HL-60/S4 treated with phorbol 12-myristate 13-acetate at 8.2 ng/mL for 4 days and 3 days (cell line): ENCODE measurements at regions not wholly inside any gene's neighbourhood (a gene's known extent, or its start where the extent isn't known, plus 50 kb on each side); places are given as distances from the start of the nearest gene placed in this dataset.

Experiments used
- in situ Hi-C: fragments of 300-500 bp; cut with MboI; formaldehyde crosslinking; loops from 2 replicates; pipeline ENCODE4 v1.15.0; 2022; ENCODE audit warnings: low sequenced_read_pairs

GRCh38 chr5:61948151-61948550, 357.9 kb upstream of the KIF2A start:
- in situ Hi-C loops: no loop called here

GRCh38 chr5:61949054-61949678, 356.8 kb upstream of the KIF2A start:
- in situ Hi-C loops: no loop called here

- in situ Hi-C loops: no loop called here
Measured at GRCh38 chr5:61949679-61950435, 356.1 kb upstream of the KIF2A start.

- in situ Hi-C loops: no loop called here
Measured at GRCh38 chr5:61951295-61951694, 354.7 kb upstream of the KIF2A start.

- in situ Hi-C loops: no loop called here
Measured at GRCh38 chr5:61953913-61954312, 352.1 kb upstream of the KIF2A start.

- in situ Hi-C loops: no loop called here
Measured at GRCh38 chr5:61964201-61964600, 341.8 kb upstream of the KIF2A start.

GRCh38 chr5:61965069-61965468, 340.9 kb upstream of the KIF2A start:
- in situ Hi-C loops: no loop called here

GRCh38 chr5:61965490-61965889, 340.5 kb upstream of the KIF2A start:
- in situ Hi-C loops: no loop called here

- in situ Hi-C loops: no loop called here
Measured at GRCh38 chr5:61966296-61966955, 339.6 kb upstream of the KIF2A start.

- in situ Hi-C loops: no loop called here
Measured at GRCh38 chr5:61966997-61967396, 339.0 kb upstream of the KIF2A start.

GRCh38 chr5:61967681-61968080, 338.3 kb upstream of the KIF2A start:
- in situ Hi-C loops: no loop called here

GRCh38 chr5:61969347-61969746, 336.7 kb upstream of the KIF2A start:
- in situ Hi-C loops: no loop called here

GRCh38 chr5:61969755-61970154, 336.3 kb upstream of the KIF2A start:
- in situ Hi-C loops: no loop called here

GRCh38 chr5:61970218-61970617, 335.8 kb upstream of the KIF2A start:
- in situ Hi-C loops: no loop called here

GRCh38 chr5:61974680-61975079, 331.3 kb upstream of the KIF2A start:
- in situ Hi-C loops: no loop called here

GRCh38 chr5:61981886-61982285, 324.1 kb upstream of the KIF2A start:
- in situ Hi-C loops: no loop called here

- in situ Hi-C loops: no loop called here
Measured at GRCh38 chr5:61991430-61991829, 314.6 kb upstream of the KIF2A start.

- in situ Hi-C loops: no loop called here
Measured at GRCh38 chr5:61991866-61992265, 314.1 kb upstream of the KIF2A start.

GRCh38 chr5:61993295-61993927, 312.6 kb upstream of the KIF2A start:
- in situ Hi-C loops: no loop called here

GRCh38 chr5:61994171-61994570, 311.8 kb upstream of the KIF2A start:
- in situ Hi-C loops: no loop called here

- in situ Hi-C loops: no loop called here
Measured at GRCh38 chr5:61995486-61995885, 310.5 kb upstream of the KIF2A start.

- in situ Hi-C loops: no loop called here
Measured at GRCh38 chr5:61999371-61999770, 306.6 kb upstream of the KIF2A start.
